RWPE2 (cell line): ENCODE measurements at regions not wholly inside any gene's neighbourhood (a gene's known extent, or its start where the extent isn't known, plus 50 kb on each side); places are given as distances from the start of the nearest gene placed in this dataset.

ENCODE experiments used
- ATAC-seq: fragments of 200-7000 bp; cut with Tn5 transposase; 3 replicates; pipeline ENCODE4 v1.9.1; 2021; ENCODE audit warnings: low read depth
- DNase-seq: peaks from one replicate; pipeline ENCODE4 v3.0.0-alpha.2; 2020; ENCODE audit warnings: low spot score
- H3K27ac ChIP-seq: fragments of 450-650 bp; 2 replicates; pipeline ENCODE4 v1.5.1; 2017; ENCODE audit warnings: mild to moderate bottlenecking; ENCODE audit not compliant: poor library complexity, severe bottlenecking
- H3K27me3 ChIP-seq: fragments of 250-450 bp; sonication (Bioruptor Pico); 2 replicates; pipeline ENCODE4 v1.5.1; 2021; ENCODE audit warnings: mild to moderate bottlenecking, moderate library complexity; ENCODE audit not compliant: insufficient read depth, poor library complexity, severe bottlenecking
- H3K36me3 ChIP-seq: fragments of 250-450 bp; sonication (Bioruptor Pico); 2 replicates; pipeline ENCODE4 v1.5.1; 2020; ENCODE audit warnings: low read depth, mild to moderate bottlenecking, moderate library complexity
- H3K4me1 ChIP-seq: fragments of 250-450 bp; sonication (Bioruptor Pico); 2 replicates; pipeline ENCODE4 v1.5.1; 2021; ENCODE audit warnings: mild to moderate bottlenecking, moderate library complexity; ENCODE audit not compliant: insufficient read depth, poor library complexity, severe bottlenecking
- H3K4me3 ChIP-seq: fragments of 250-450 bp; sonication (Bioruptor Pico); 2 replicates; pipeline ENCODE4 v1.5.1; 2021; ENCODE audit warnings: mild to moderate bottlenecking, moderate library complexity; ENCODE audit not compliant: severe bottlenecking
- H3K9me3 ChIP-seq: fragments of 250-450 bp; sonication (Bioruptor Pico); 2 replicates; pipeline ENCODE4 v1.5.1; 2021; ENCODE audit warnings: mild to moderate bottlenecking, moderate library complexity; ENCODE audit not compliant: severe bottlenecking
- CTCF ChIP-seq: fragments of 450-650 bp; IDR thresholded peaks from one replicate; pipeline ENCODE4 v1.5.1; 2017; ENCODE audit warnings: mild to moderate bottlenecking, moderate library complexity; ENCODE audit not compliant: poor library complexity, severe bottlenecking

- H3K9me3 ChIP-seq: no peaks in the 10 kb centered on the region
- no peak for ATAC-seq
- peaks cover 6% of the 10 kb centered on the region for H3K27me3 ChIP-seq
- H3K36me3 ChIP-seq: no peaks in the 10 kb centered on the region
- TF ChIP-seq CTCF: no peak
- peaks cover 3% of the 10 kb centered on the region for H3K4me1 ChIP-seq
- no peak for DNase-seq
- H3K4me3 ChIP-seq: no peak overlapping the region
- H3K27ac ChIP-seq: no peak overlapping the region
These were observed 137.4 kb upstream of the RPL10L start for GRCh38 chr14:46788994-46789393.

GRCh38 chr14:46782281-46782680 is 130.7 kb upstream of the RPL10L start:
- TF ChIP-seq CTCF: no peak

GRCh38 chr14:46769292-46769691 is 117.7 kb upstream of the RPL10L start:
- no peaks in the 10 kb centered on the region for H3K9me3 ChIP-seq
- peaks cover 36% of the 10 kb centered on the region for H3K27me3 ChIP-seq
- H3K27ac ChIP-seq: no peak overlapping the region
- TF ChIP-seq CTCF: no peak
- DNase-seq: no peak
- H3K4me3 ChIP-seq: no peak overlapping the region
- H3K36me3 ChIP-seq: no peaks in the 10 kb centered on the region
- no peak for ATAC-seq
- H3K4me1 ChIP-seq: no peaks in the 10 kb centered on the region

More at GRCh38 chr14:46782281-46782680, 130.7 kb upstream of the RPL10L start:
- Histone ChIP-seq H3K4me1 (peaks cover 3% of the 10 kb centered on the region), H3K36me3 (no peaks in the 10 kb centered on the region), H3K27ac (no peak overlapping the region), H3K9me3 (peaks cover 7% of the 10 kb centered on the region), H3K4me3 (no peak overlapping the region), H3K27me3 (peaks cover 5% of the 10 kb centered on the region)
- ATAC-seq (no peak), DNase-seq (no peak)

GRCh38 chr14:46747001-46747652 is 95.5 kb upstream of the RPL10L start:
- ATAC-seq: no peak
- Histone ChIP-seq H3K36me3 (no peaks in the 10 kb centered on the region), H3K9me3 (no peaks in the 10 kb centered on the region), H3K4me3 (no peak overlapping the region), H3K4me1 (no peaks in the 10 kb centered on the region), H3K27me3 (peaks cover 4% of the 10 kb centered on the region), H3K27ac (no peak overlapping the region)
- no peak for TF ChIP-seq CTCF
- no peak for DNase-seq

- no peak overlapping the region for H3K27ac ChIP-seq
- H3K4me3 ChIP-seq: no peak overlapping the region
- DNase-seq: no peak
- no peaks in the 10 kb centered on the region for H3K36me3 ChIP-seq
- no peaks in the 10 kb centered on the region for H3K4me1 ChIP-seq
- TF ChIP-seq CTCF: no peak
- H3K27me3 ChIP-seq: peaks cover 19% of the 10 kb centered on the region
- ATAC-seq: no peak
- no peaks in the 10 kb centered on the region for H3K9me3 ChIP-seq
These were observed 82.7 kb upstream of the RPL10L start for GRCh38 chr14:46734286-46734685.
